GM18520 (cell line): ENCODE measurements at regions not wholly inside any gene's neighbourhood (a gene's known extent, or its start where the extent isn't known, plus 50 kb on each side); places are given as distances from the start of the nearest gene placed in this dataset.
"Not testable (repeated sequence)": the region's sequence is repeated elsewhere in the genome, so short reads cannot be mapped to it uniquely, and the experiment has no call there.

ENCODE experiments used
- ATAC-seq: cut with Tn5 transposase; IDR thresholded peaks from one replicate; pipeline ENCODE4 v1.9.1; 2021; ENCODE audit not compliant: unreplicated experiment

DNA sequence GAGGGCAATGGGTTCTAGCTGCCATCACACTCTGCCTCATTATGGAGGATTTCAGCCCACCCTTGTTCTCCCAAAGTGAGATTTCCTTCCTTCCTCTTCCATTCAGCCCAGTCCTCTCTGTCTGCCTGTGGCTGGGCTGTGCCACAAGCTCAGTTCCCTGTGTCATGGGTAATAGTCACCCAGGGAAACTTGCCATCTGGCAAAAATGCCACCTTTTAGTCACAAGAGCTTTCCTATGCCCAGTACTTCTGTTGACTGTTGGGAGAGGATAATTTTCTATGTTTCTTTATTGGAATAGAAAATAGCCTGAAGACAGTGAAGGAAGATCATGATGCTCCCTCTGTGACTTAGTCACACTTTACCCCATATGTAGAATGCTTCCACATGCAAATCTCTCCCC is 71.4 kb downstream of the TLR4 start:
- no peak for ATAC-seq

GRCh38 chr9:117777823-117778222 is 73.6 kb downstream of the TLR4 start:
- no peak for ATAC-seq

- ATAC-seq, result no peak
These were observed 75.6 kb downstream of the TLR4 start for GRCh38 chr9:117779760-117780159.

DNA sequence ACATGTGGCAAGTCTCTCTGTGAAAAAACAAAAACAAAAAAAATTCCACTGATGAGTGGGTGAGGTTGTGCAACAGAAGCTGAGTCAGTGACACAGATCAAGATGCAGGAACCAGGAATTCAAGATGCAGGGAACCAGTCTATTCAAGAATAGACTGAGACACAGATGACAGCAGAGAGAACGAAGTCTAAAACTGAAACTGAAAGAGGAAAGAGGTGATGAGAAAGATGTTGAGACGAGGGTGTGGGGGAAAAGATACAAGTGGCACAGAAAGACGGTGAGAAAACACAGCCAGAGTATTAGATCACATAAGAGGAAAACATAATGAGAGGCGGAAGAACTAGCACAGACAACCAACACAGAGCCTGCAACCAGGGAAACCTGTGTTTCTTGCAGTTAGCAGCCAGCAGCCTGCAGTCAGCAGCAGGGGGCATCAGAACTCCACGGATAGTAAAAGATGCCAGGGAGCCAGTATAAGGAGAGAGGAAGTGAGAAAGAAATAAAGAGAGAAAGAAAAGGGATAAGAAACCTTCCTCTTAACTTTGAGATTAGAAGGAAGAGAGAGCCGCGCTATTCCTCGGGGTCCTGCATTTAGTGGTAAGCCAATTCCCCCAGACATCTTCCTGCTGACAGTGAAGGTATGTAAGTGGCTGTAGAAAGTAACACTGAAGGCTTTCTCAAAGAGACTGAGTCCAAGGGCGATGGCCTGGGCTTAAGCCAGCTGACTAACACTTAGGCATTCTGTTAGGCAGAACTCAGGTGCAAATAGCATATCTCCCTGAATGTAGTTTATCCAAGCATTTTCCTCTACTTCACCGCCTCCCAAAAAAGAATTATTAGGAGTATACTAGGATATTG is 79.0 kb downstream of the TLR4 start:
- peak; percentile 75 for ATAC-seq

DNA sequence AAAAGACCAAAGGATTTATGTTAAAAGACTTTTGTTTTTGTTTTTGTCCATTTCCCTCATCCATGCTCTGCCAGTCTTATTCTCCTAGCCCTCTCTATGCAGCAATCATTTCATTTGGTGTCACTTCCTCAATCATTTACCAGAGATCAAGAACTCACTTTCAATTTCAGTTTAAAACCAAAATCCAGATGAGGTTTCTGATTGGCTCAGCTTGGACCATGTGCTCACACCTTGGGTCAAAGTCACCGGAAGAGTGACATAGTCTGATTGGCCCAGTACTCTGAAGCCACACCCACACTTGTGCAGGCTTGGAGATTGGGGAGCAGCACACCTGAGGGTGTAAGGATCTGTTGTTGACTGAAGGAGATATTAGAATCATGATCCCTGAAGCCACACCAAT is 79.6 kb downstream of the TLR4 start:
- ATAC-seq, result peak; percentile 74

DNA sequence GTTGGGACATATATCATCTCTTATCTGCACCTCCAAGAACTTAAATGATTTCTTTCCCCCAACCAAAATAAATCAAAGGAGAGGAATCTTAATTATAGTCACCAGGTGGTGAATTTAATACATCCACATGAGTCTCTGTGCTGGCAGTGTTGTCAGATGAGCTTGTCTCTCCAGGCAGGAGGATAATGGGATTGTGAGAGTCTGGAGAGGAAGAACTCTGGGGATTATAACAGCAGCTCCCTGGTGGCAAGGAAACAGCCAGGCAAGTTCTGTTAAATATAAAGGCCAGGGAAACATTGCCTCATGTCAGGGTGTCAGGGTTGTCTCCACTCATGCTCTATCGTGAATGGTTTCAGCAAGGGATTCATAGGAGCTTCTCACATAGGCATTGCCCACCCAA is 80.8 kb downstream of the TLR4 start:
- no peak for ATAC-seq

DNA sequence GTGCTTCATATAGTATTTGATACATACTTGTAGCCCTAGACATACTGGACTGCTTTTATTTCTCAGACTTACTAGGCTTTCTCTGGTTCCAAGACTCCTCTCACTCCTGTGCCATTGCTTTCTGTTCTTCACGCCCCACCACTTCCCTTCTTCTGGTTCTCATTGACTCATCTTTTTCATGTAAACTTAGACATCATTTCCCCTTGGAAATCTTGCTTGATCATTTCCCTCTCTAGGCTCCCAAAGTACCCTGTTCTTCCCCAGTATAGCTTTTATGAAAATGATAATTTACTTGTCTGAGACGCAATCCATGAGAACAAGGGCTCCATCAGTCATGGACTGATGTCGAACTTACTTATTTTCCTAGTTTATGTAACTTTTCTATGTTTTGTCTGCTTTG is 83.5 kb downstream of the TLR4 start:
- ATAC-seq, result no peak

- ATAC-seq, result no peak
These were observed 91.1 kb downstream of the TLR4 start for GRCh38 chr9:117795271-117795670.

DNA sequence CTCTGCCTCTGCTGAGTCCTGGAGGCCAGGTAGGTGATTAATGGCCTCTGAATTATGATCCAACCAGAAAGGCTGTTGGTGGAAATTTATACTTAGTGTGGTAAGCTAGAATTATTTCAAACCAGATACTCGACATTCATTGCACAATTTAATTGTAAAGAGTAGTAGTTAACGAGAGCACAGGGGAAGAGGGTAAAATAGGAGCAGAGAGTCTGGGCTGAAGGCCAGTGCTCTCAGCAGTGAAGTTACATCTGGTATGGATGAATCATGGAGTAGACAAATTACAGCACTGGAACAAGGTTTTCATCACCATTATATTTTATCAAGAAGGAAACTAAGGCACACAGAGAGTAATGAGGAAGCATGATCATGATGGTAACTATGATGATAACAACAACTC is 92.5 kb downstream of the TLR4 start:
- no peak for ATAC-seq

DNA sequence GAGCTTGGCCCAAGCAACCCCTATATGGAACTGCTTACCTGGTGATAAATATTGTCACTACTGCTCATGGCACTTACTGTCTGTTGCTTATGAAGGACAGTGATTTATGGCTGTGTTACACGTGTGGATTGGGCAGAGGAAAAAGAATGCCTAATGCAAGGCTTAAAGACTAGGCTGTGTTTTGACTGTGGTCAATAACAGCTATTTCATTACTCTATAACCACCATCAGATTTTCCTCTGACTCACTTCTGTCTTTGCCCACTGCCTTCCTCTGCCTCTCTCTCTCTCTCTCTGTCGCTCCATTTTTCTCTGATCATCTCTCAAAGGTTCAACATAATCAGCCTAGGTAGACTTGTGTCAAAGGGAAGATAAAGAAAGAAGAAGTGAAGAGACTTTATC is 96.2 kb downstream of the TLR4 start:
- no peak for ATAC-seq

DNA sequence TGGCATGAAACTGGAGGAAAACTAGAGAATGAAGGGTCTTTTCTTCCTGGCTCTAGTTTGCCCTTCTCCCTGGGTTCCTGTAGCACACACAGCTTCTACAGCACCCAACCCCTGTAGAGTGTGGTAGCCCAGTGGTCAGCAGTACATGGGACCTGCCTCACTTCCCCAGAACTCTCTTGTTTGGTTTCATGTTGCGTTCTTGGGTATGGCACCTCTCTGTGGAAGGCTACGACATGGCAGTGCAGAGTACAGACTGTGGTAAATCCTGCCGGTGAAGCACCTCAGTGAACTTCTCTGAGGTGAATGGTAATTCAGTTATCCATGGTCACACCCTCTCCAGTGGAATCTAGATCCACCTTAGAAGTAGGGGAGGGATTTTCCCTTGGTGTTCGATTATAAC is 105.5 kb downstream of the TLR4 start:
- no peak for ATAC-seq

DNA sequence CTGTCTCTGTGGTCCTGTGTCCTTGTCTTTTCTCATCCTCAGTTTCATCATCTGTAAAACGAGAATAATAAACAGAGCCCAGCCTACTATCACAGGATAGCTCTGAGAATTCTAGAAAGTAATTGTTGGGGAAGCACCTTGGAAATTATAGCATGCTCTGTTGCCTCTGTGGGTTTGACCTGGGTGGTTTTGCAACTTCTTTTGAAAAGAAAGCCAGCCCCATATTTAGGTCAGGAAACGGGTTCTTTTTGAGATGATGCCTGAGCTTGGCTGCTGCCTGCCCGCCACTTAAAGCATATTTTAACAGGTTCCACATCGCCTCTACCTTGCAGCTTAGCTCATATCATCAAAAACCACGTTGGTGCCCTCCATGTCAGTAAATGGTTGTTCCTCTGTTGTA is 111.1 kb downstream of the TLR4 start:
- no peak for ATAC-seq

DNA sequence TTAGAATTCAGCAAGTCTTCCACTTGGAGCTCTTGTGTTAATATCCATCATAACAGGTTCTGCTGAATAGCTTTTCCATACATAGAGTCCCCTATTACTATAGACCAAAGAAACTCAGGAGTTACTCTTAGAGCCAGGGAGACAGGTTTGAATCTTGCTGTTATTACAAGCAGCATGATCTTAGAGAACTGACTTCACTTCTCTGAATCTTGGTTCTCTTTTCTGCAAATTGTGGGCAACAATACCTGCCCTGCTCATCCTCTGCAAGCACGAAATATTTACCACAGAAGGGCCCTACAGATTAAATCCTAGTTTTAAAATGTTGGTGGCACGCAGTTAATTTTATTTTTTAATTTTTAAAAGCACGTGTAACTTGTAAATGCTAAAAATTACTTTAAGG is 111.7 kb downstream of the TLR4 start:
- no peak for ATAC-seq

DNA sequence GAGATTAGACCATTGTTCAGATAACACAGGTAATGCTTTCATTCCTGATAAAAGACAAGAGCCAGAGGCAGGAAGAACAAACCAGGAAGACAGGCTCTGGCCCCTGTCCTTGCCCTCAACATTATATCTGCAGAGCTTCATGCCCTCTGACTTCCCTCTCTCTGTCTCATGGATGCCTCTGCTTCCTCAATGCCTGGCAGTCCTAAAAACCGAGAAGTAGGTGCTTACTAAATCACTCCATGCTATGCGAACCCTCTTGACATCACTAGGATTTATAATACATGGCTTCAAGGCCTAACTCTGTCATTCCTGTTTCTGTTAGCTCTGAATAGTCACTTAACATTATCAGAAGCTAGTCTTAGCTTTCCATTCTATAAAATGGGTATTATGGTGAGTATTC is 117.8 kb downstream of the TLR4 start:
- ATAC-seq, result no peak

GRCh38 chr9:117823576-117823975 is 119.4 kb downstream of the TLR4 start:
- ATAC-seq, result no peak

DNA sequence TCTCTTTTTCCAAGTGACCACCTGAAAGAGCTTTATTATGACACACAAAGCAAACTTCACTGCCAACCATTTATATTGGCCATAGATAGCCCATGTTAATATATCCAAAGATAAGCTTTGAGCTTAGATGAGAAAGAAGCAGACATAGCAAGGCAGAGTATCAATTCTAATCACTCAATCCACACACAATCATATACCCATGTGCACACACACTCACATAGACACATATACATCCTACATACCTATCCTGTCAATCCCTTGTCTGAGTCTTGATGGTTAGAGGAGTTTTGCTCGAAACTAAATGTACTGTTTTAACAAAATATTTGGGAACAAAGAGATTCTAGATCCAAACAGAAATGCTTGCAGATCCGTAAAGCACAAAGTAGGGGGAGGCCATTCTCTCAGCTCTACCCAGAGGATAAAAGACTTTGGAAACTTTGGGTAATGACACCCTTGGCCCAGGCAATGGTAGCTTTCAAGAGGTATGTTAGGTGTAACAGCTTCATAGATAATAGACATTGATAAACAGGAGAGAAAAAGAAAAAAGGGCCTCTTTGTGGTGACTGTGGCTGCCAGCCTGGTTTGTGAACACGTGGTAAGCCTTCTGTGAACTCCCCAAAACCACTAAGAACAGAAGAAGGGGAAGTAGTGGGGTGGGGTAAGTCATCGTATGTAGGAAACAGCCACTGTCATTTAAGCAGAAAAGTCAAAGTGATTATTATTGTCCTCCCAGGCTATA is 121.6 kb downstream of the TLR4 start:
- peak; percentile 90 for ATAC-seq

- ATAC-seq, result no peak
These were observed 122.6 kb downstream of the TLR4 start for GRCh38 chr9:117826837-117827236.

- ATAC-seq, result no peak
These were observed 123.3 kb downstream of the TLR4 start for GRCh38 chr9:117827456-117827855.

DNA sequence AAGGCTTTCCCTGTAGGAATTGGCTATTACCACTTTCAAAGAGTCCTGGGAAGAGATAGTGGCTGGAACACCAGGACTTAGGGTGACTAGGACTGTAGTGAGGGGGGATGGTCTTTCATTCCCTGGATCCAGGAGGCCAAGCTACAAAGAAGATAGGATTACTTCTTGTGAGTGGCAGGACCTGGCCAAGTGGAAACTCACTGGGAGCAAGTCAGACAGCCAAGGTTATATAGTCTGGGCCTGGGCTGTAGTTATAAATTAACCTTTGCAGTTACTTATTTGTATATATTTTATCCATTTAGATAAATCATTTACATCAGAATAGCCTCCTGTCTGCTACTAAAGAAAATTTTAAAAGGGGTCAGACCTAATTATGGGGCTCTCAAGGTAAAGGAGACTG is 124.3 kb downstream of the TLR4 start:
- ATAC-seq, result no peak

- peak; percentile 91 for ATAC-seq
These were observed 131.6 kb downstream of the TLR4 start for GRCh38 chr9:117835798-117836197.

DNA sequence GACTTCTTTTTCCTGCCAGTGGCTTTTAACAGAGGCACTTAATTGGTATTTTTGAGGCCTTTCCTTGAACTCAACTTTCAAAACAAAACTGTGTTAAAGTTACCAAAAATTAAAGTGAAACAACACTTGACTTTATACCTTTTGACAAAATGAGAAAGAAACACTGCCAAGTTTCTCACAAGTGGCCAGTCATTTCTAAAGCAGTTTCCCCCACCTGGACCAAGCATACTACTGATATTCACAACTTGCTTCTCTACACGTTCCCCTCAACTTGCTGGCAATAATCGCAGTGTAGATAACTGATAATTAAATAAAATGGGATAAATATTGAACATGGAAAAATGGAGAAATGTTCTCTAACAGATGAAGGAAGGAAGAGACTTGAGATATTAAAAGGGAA is 135.7 kb downstream of the TLR4 start:
- no peak for ATAC-seq

- ATAC-seq, result not testable (repeated sequence)
These were observed 147.7 kb downstream of the TLR4 start for GRCh38 chr9:117851836-117852461.
